ENCODE measurements at regions not wholly inside any gene's neighbourhood (a gene's known extent, or its start where the extent isn't known, plus 50 kb on each side); places are given as distances from the start of the nearest gene placed in this dataset.

GRCh38 chr21:17988102-17988437 is 168.9 kb upstream of the C21orf91 start:
- TF ChIP-seq POLR2A (IDR thresholded peaks at IDR 0.05; ENCODE audit: low read depth, low read length) (no peak), POLR2AphosphoS5 (IDR thresholded peaks at IDR 0.05; ENCODE audit: low read depth, low read length) (no peak)

Data from GM12891 (cell line).